Mammary epithelial cell (primary cell): ENCODE measurements at regions not wholly inside any gene's neighbourhood (a gene's known extent, or its start where the extent isn't known, plus 50 kb on each side); places are given as distances from the start of the nearest gene placed in this dataset.

ENCODE experiments used
- CTCF ChIP-seq, 2 donors: IDR thresholded peaks in 1 of 2; conservative IDR thresholded peaks in 1 of 2; 2 replicates each; pipeline ENCODE4 v1.5.1; 2011 to 2012; ENCODE audit warnings: inconsistent platforms in 2 of 2, low read length in 2 of 2, mild to moderate bottlenecking in 2 of 2, control low read depth in 1 of 2, low read depth in 1 of 2; ENCODE audit not compliant: insufficient read depth in 1 of 2; ENCODE audit errors: extremely low read depth in 1 of 2
- EZH2 ChIP-seq: IDR thresholded peaks from 2 replicates; pipeline ENCODE4 v1.6.1; 2012; ENCODE audit warnings: low read length, inconsistent platforms, borderline replicate concordance

- TF ChIP-seq CTCF (conservative IDR thresholded peaks at IDR 0.05 in 1 of 2, IDR thresholded peaks at IDR 0.05 in 1 of 2; ENCODE audit: extremely low read depth in 1 of 2, insufficient read depth in 1 of 2, low read depth in 1 of 2, low read length in 2 of 2), result no peak
- no peak for TF ChIP-seq EZH2
These were observed 143.7 kb downstream of the ACTBL2 start for GRCh38 chr5:57338868-57339340.
